Activated naive CD8-positive, alpha-beta T cell treated with anti-CD3 and anti-CD28 coated beads, Interleukin-2, amount 10 ng/mL, durations not matched to agents 7 days and 5 days (primary cell): ENCODE measurements at regions not wholly inside any gene's neighbourhood (a gene's known extent, or its start where the extent isn't known, plus 50 kb on each side); places are given as distances from the start of the nearest gene placed in this dataset.

Experiments
- ATAC-seq: fragments of 150-1000 bp; cut with Tn5 transposase; one replicate; pipeline ENCODE4 v1.10.0; 2021; ENCODE audit warnings: low read depth, moderate library complexity
- POLR2A ChIA-PET: fragments of 350-600 bp; sonication (Branson Sonifier 250); formaldehyde crosslinking; loops from one replicate; lab custom pipeline; 2021; ENCODE audit warnings: antibody characterized with exemption; lab: Charles Lee
- DNase-seq: peaks from one replicate; pipeline ENCODE4 v3.0.0; 2021
- H3K27ac Mint-ChIP-seq: one replicate; pipeline ENCODE4 v1.8.0; 2022; ENCODE audit warnings: mild to moderate bottlenecking, mixed read lengths
- H3K27me3 Mint-ChIP-seq: one replicate; pipeline ENCODE4 v1.8.0; 2022; ENCODE audit warnings: mild to moderate bottlenecking, moderate library complexity, mixed read lengths
- H3K36me3 Mint-ChIP-seq: one replicate; pipeline ENCODE4 v1.8.0; 2021; ENCODE audit warnings: mild to moderate bottlenecking, mixed read lengths
- H3K4me1 Mint-ChIP-seq: one replicate; pipeline ENCODE4 v1.8.0; 2021; ENCODE audit warnings: mixed read lengths
- H3K4me3 Mint-ChIP-seq: one replicate; pipeline ENCODE4 v1.8.0; 2022; ENCODE audit warnings: mild to moderate bottlenecking, moderate library complexity, mixed read lengths
- H3K9me3 Mint-ChIP-seq: one replicate; pipeline ENCODE4 v1.8.0; 2021; ENCODE audit warnings: mixed read lengths

DNA sequence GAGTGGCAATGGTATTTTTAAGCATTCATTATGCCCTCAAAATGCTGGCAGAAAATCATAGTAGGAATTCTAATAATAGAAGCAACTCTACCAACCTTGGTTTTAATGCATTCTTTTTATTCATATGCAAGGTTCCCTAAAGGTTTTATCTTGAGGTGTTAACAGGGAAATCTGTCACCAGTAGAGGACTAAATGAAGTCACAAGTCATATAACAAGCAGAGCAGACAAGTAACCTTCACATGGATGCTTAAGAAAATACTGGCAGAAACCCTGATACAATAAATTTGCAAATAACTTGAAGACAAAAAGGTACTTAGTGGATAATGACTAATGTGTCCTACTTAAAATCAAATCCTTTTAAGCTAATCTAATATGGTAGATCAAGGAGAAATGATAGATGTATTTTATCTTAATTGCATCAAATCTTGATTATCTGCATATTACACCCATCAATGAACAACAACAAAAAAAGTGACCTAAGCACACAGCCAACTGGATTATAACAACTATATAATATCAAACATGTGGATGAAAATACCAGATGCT is 73.3 kb downstream of the RFC3 start:
- no peak for ATAC-seq
- POLR2A ChIA-PET = no interaction called here
- Mint-ChIP-seq H3K4me1 (no peaks in the 10 kb centered on the region), H3K9me3 (peaks cover 19% of the 10 kb centered on the region), H3K27ac (no peak overlapping the region), H3K4me3 (no peak overlapping the region), H3K36me3 (peaks cover 8% of the 10 kb centered on the region), H3K27me3 (no peaks in the 10 kb centered on the region)
- no peak for DNase-seq

DNA sequence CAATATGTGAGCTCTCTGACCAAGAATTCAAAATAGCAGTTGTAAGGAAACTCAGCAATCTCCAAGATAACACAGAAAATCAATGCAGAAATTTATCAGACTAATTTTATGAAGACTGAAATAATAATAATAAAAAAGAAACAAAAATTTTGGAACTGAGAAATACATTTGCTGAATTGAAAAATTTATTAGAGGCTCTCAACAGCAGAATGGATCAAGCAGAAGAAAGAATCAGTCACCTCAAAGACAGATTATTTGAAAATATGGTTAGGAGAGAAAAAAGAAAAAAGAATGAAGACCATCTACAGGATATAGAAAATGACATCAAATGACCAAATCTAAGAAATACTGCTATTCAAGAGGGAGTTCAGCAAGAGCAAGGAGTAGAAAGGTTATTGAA is 75.6 kb downstream of the RFC3 start:
- peaks cover 22% of the 10 kb centered on the region for H3K9me3 Mint-ChIP-seq
- ATAC-seq (no peak), DNase-seq (no peak)
- H3K4me3 Mint-ChIP-seq = no peak overlapping the region
- POLR2A ChIA-PET = no interaction called here
- no peak overlapping the region for H3K27ac Mint-ChIP-seq
- H3K4me1 Mint-ChIP-seq = no peaks in the 10 kb centered on the region
- peaks cover 6% of the 10 kb centered on the region for H3K36me3 Mint-ChIP-seq
- H3K27me3 Mint-ChIP-seq = no peaks in the 10 kb centered on the region

DNA sequence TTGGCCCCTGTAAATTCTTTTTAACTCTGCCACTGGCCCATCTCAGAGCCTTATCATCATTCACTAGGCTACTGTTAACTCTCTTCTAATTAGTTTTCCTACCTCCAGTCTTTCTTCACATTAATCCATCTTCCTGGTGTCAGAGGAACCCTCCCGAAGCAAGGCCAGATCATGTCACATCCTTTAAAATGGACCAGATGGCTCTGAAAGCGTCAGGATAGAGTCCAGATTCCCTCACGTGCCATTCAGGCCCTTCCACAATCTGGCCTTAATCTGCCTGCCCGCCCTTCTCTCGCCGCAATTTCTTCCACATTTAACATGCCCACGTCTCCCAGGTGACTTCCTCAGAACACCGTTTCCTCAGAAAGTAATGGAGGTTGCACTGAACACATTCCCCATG is 86.5 kb downstream of the RFC3 start:
- Mint-ChIP-seq H3K27ac (no peak overlapping the region), H3K27me3 (no peaks in the 10 kb centered on the region), H3K9me3 (peaks cover 1% of the 10 kb centered on the region), H3K4me3 (no peak overlapping the region), H3K4me1 (no peaks in the 10 kb centered on the region), H3K36me3 (peaks cover 2% of the 10 kb centered on the region)
- no peak for DNase-seq
- POLR2A ChIA-PET = no interaction called here
- ATAC-seq = no peak

DNA sequence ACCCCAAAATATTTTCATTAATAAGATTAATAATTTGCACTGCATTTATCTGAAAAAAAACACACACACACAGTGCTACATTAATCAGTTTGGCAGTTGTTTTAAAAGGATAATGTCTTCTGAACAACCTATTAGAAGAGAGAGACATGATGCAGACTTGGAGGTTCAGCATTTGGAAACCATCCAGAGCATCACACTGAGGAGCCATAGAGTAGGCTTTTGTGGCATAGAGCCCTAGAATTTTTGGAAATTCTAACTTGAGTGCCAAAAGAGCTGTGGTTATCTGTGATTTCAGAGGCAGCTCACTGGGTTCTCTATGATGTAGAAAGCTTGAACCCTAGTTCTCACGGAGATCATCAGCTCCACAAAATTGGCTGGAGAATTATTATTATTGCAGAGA is 90.2 kb downstream of the RFC3 start:
- H3K36me3 Mint-ChIP-seq = peaks cover 2% of the 10 kb centered on the region
- H3K9me3 Mint-ChIP-seq = no peaks in the 10 kb centered on the region
- ATAC-seq (no peak), DNase-seq (no peak)
- no peaks in the 10 kb centered on the region for H3K4me1 Mint-ChIP-seq
- H3K27ac Mint-ChIP-seq = no peak overlapping the region
- H3K27me3 Mint-ChIP-seq = no peaks in the 10 kb centered on the region
- POLR2A ChIA-PET = no interaction called here
- no peak overlapping the region for H3K4me3 Mint-ChIP-seq

DNA sequence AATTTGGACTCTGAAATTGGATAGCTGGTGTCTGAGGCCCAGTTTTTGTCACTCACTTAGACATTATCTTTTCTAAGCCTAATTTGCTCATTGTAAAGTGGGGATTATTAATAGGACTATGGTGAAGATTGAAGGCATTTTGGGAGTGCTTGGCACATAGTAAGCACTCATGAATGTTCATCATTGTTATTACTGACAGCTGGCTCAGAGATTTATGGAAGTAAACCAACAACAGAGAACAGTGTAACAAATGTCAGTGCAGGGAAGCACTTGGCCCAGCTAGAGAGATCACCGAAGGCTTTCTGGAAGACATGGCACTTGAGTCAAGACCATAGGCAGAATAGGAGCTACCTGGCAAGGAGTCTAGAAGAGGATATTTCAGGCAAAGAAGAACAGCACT is 92.3 kb downstream of the RFC3 start:
- ATAC-seq = no peak

DNA sequence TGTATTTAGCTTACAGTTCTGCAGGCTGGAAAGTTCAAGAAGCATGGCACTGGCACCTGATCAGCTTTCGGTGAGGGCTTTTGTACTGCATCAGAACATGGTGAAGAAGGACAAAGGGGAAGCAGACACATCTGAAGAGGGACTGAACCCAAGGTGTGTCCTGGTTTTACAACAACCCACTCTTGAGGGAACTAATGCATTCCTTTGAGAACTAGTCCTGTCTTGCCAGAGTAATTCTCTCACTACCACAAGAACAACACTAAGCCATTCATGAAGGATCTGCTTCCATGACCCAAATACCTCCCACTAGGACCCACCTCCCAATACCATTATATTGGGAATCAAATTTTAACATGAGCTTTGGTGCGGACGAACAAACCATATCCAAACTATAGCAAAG is 93.6 kb downstream of the RFC3 start:
- POLR2A ChIA-PET = no interaction called here
- H3K27me3 Mint-ChIP-seq = no peaks in the 10 kb centered on the region
- no peak overlapping the region for H3K4me3 Mint-ChIP-seq
- peaks cover 2% of the 10 kb centered on the region for H3K36me3 Mint-ChIP-seq
- no peaks in the 10 kb centered on the region for H3K9me3 Mint-ChIP-seq
- H3K4me1 Mint-ChIP-seq = no peaks in the 10 kb centered on the region
- DNase-seq (no peak), ATAC-seq (no peak)
- no peak overlapping the region for H3K27ac Mint-ChIP-seq

More for the DNA sequence above, 92.3 kb downstream of the RFC3 start:
- H3K4me1 Mint-ChIP-seq = no peaks in the 10 kb centered on the region
- H3K9me3 Mint-ChIP-seq = no peaks in the 10 kb centered on the region
- POLR2A ChIA-PET = no interaction called here
- DNase-seq = no peak
- H3K36me3 Mint-ChIP-seq = peaks cover 2% of the 10 kb centered on the region
- H3K27me3 Mint-ChIP-seq = no peaks in the 10 kb centered on the region
- no peak overlapping the region for H3K27ac Mint-ChIP-seq
- no peak overlapping the region for H3K4me3 Mint-ChIP-seq

DNA sequence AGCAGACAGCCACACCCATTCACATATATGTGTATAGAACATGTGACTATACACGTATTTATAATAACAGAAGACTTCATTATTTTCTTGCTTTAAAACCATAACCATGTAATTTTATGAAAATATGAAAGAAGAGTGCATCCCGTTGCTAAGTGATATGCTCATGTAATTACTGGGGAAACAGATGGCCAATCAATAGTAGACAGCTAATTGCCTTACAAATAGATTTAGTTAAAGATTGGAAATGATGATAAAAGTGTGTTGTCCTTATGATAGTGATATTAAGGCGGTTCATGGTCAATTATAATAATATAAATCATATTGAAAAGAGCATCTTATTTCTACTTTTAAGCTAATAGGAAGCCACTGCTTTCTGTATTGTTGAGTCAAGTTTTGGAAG is 95.9 kb downstream of the RFC3 start:
- ATAC-seq = no peak
- Mint-ChIP-seq H3K27me3 (no peaks in the 10 kb centered on the region), H3K36me3 (peaks cover 2% of the 10 kb centered on the region), H3K9me3 (no peaks in the 10 kb centered on the region), H3K4me1 (no peaks in the 10 kb centered on the region), H3K4me3 (no peak overlapping the region), H3K27ac (no peak overlapping the region)
- no peak for DNase-seq
- POLR2A ChIA-PET = no interaction called here

DNA sequence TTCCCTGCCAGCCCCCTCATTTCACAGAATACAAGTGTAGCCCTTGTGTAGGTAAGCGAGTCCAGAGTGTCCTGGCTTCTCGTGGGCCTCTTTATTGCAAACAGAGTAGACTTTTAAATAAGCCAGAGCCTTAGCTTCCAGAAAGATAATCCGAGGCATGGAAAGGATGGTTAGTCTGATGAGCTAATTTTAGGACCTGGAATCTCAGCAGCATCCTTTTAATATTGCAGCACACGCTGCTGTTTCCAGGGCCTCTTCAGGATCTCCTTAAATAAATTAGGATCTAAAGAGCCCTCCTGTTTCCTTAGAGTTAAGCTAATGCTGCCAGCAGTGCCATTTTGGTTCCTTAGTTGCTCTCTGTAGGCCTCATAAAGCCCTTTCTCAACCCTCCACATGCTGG is 99.2 kb downstream of the RFC3 start:
- POLR2A ChIA-PET = no interaction called here

DNA sequence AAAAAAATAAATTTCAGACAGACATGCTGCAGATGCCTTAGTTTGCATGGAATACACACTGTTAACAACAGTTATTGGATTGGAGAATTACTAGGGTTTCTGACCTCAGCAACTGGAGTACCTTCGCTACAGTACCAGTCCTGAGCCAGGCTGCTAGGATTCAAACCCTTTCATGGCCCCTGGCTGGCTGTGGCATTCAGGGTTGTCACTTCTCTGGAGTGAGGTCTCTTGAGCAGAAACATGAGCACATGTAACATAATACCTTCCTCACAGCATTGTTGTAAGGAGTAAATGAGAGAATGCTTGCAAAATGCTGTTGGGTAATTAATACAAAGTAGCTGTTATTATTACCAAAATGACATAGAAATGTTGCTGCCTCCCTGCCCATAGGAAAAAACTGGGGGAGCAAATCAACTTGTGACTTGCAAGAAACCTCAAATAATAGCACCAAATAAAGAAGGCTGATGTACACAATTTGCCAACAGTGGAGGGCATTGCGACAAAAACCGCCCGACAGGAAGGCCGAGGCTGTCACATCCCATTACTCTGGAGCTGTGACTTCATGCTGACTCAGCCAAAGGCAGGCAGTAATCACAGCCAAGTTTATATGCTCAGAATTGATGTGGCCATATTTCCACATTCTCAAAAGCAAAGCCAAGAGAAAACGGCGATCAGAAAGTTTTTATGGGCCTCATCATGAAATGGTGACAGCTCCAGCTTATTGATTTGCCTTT is 100.4 kb downstream of the RFC3 start:
- Mint-ChIP-seq H3K36me3 (no peaks in the 10 kb centered on the region), H3K27ac (no peak overlapping the region), H3K4me3 (no peak overlapping the region), H3K4me1 (no peaks in the 10 kb centered on the region), H3K27me3 (no peaks in the 10 kb centered on the region), H3K9me3 (no peaks in the 10 kb centered on the region)
- no peak for ATAC-seq
- POLR2A ChIA-PET = no interaction called here
- no peak for DNase-seq

More for the DNA sequence above, 99.2 kb downstream of the RFC3 start:
- no peaks in the 10 kb centered on the region for H3K4me1 Mint-ChIP-seq
- H3K27me3 Mint-ChIP-seq = no peaks in the 10 kb centered on the region
- DNase-seq = no peak
- H3K9me3 Mint-ChIP-seq = no peaks in the 10 kb centered on the region
- no peak overlapping the region for H3K4me3 Mint-ChIP-seq
- no peaks in the 10 kb centered on the region for H3K36me3 Mint-ChIP-seq
- ATAC-seq = no peak
- no peak overlapping the region for H3K27ac Mint-ChIP-seq

DNA sequence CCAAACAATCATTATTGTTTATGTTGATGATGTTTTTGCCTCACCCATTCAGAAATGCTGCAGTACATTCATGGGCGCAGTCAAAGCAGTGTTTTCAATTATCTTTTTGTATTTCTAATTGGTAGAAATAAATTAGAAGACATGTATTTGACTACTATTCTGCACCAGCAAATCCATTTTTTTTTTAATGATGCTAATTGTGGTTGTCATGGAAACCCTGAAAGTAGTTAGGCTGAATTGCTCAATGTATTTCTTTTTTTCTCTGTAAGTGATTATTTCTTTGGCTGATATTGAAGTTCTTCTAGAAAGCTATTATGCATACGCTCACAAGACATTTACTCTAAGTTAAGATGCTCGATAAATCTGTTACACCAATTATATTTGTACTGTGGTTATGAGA is 101.2 kb downstream of the RFC3 start:
- Mint-ChIP-seq H3K9me3 (no peaks in the 10 kb centered on the region), H3K4me3 (no peak overlapping the region), H3K4me1 (no peaks in the 10 kb centered on the region), H3K36me3 (no peaks in the 10 kb centered on the region), H3K27me3 (no peaks in the 10 kb centered on the region), H3K27ac (no peak overlapping the region)
- POLR2A ChIA-PET = no interaction called here
- no peak for DNase-seq
- ATAC-seq = no peak

DNA sequence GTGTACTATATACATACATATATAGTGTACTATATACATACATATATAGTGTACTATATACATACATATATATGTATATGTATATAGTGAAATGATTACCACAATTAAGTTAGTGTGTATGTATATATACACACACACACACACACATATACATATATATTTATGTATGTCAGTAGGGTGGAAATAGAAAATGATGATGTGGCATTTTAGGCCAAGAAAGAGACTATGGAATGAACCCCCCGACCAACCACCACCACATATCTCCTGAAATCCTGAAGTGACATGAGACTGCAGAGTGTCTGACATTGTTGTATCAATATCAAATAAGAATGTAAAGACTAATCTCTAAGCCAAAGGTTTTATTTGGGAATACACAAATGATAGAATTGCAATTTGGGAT is 107.6 kb downstream of the RFC3 start:
- Mint-ChIP-seq H3K27me3 (no peaks in the 10 kb centered on the region), H3K27ac (no peak overlapping the region), H3K4me3 (no peak overlapping the region), H3K4me1 (no peaks in the 10 kb centered on the region), H3K36me3 (no peaks in the 10 kb centered on the region), H3K9me3 (no peaks in the 10 kb centered on the region)
- DNase-seq (no peak), ATAC-seq (no peak)
- POLR2A ChIA-PET = no interaction called here

DNA sequence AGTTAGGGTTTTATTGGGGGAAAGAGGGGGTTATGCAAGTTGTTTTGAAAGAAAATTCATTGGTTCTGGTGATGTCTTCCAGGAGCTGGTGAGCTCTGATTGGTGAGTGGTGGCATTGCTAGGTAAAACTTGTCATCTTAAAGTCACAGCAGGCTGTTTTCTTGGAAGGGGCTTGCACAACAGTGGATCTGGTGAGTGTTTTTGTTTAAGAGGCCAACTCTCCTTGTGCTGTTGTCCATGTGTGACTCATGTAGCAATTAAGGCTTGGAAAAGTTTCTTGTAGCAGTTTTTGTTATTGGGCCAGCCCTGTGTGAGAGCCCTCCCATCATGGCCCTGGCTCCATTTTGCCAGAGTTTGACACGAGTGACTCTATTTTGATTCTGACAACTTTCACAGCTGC is 109.4 kb downstream of the RFC3 start:
- ATAC-seq = no peak
- no peaks in the 10 kb centered on the region for H3K36me3 Mint-ChIP-seq
- POLR2A ChIA-PET = no interaction called here

DNA sequence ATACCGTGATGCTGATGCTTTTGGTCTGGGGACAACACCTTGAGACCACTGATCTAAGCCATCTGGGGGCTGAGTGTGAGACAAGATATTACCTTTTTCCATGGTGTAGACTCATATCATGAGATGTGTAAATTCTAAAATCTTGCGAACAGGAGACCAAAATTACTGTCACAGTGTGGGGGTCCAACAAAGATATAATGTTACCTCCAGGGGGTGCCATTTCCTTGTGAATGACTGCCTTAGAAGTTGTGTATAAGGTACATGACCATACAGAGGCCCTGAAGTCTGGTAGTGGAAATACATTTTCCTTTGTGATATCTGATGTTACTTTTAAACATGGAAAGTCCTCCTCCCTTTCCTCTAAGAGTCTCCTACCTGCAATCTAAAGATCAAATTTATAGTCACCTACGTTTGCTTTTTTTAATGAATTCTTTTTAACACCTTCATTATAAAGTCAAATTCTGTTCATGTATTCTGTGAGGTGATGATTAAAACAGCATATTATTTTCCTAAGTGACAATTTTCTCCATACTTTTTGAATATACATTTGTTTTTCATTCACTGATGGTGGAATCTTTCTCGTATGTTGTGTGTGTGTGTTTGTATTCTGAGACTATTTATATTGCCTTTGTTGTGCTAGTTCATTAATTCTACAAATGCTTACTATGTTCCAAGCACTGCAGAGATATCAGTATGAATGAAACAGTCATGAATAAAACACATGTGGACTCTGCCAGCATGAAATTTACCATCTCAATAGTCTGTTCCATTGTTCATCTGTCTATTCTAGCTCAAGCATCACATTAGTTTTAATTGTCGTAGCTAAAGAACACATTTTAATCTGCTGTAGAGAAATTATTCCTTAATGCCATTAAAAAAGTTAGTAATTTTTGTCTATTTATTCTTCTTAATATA is 113.7 kb downstream of the RFC3 start:
- H3K4me3 Mint-ChIP-seq = no peak overlapping the region
- ATAC-seq (no peak), DNase-seq (no peak)
- no peaks in the 10 kb centered on the region for H3K4me1 Mint-ChIP-seq
- H3K27me3 Mint-ChIP-seq = no peaks in the 10 kb centered on the region
- H3K36me3 Mint-ChIP-seq = no peaks in the 10 kb centered on the region
- POLR2A ChIA-PET = no interaction called here
- no peaks in the 10 kb centered on the region for H3K9me3 Mint-ChIP-seq
- no peak overlapping the region for H3K27ac Mint-ChIP-seq

More for the DNA sequence above, 109.4 kb downstream of the RFC3 start:
- Mint-ChIP-seq H3K27ac (no peak overlapping the region), H3K9me3 (no peaks in the 10 kb centered on the region), H3K4me3 (no peak overlapping the region), H3K27me3 (no peaks in the 10 kb centered on the region), H3K4me1 (no peaks in the 10 kb centered on the region)
- no peak for DNase-seq
